ENCODE measurements at regions not wholly inside any gene's neighbourhood (a gene's known extent, or its start where the extent isn't known, plus 50 kb on each side); places are given as distances from the start of the nearest gene placed in this dataset.

DNA sequence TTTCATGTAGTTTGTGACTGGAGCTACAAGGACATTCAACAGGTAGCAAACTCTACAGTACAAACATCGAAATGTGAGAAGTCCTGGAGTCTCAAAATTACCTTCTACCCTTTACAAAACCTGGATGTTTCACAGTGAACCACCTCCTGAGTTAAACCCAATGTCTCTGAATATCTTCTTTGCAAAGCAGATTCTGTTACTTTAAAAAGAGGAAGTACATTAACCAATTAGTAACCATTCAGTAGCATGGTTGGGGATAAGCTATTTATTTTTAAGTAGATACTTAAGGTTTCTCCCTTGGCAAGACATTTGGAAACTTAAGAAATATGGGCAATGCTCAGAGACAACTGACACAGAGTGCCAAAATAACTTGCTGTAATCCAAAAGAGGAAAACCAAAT lies 371.9 kb upstream of the NWD2 start:
- 66 to 68% (median 68%) methylated on average over 1 of the region's 1 CpG for WGBS, 3 donors
- H3K9me3 ChIP-seq, result no peaks in the 10 kb centered on the region
- intact Hi-C loops (cut with DNase I), result no loop called here
- no peak for DNase-seq
- TF ChIP-seq, protein P1, sequence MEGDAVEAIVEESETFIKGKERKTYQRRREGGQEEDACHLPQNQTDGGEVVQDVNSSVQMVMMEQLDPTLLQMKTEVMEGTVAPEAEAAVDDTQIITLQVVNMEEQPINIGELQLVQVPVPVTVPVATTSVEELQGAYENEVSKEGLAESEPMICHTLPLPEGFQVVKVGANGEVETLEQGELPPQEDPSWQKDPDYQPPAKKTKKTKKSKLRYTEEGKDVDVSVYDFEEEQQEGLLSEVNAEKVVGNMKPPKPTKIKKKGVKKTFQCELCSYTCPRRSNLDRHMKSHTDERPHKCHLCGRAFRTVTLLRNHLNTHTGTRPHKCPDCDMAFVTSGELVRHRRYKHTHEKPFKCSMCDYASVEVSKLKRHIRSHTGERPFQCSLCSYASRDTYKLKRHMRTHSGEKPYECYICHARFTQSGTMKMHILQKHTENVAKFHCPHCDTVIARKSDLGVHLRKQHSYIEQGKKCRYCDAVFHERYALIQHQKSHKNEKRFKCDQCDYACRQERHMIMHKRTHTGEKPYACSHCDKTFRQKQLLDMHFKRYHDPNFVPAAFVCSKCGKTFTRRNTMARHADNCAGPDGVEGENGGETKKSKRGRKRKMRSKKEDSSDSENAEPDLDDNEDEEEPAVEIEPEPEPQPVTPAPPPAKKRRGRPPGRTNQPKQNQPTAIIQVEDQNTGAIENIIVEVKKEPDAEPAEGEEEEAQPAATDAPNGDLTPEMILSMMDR (IDR thresholded peaks at IDR 0.05), result no peak
- TF ChIP-seq EP300 (IDR thresholded peaks at IDR 0.05) (no peak), POLR2A (IDR thresholded peaks at IDR 0.05) (no peak)
- H3K36me3 ChIP-seq, result no peaks in the 10 kb centered on the region
- no peaks in the 10 kb centered on the region for H3K27me3 ChIP-seq
- no peak overlapping the region for H3K27ac ChIP-seq
- no peak overlapping the region for H3K4me3 ChIP-seq
- no peaks in the 10 kb centered on the region for H3K4me1 ChIP-seq (ENCODE audit: insufficient read depth)

DNA sequence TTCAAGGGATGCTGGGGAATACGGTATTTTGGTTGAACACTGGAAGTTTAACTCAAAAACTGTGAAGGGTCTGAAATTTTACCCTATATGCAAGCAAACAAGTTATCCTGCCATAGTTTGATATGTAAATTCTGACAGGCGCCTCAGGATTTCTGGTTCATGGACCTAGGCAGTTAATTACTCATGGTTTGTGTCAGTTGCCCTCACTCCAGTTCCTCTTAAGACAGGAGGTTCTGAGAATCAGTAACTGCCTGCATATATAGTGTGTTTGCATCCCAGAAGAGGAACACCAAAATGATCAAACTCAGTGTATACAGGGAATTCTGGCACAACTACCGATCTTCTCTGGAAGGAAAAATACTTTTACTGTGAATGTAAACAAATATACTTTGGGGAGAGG lies 360.4 kb upstream of the NWD2 start:
- DNase-seq, result no peak
- intact Hi-C loops (cut with DNase I), result no loop called here
- TF ChIP-seq, protein P1 (IDR thresholded peaks at IDR 0.05), result no peak
- no peak for TF ChIP-seq POLR2A (IDR thresholded peaks at IDR 0.05)
- no peak for TF ChIP-seq EP300 (IDR thresholded peaks at IDR 0.05)
- Histone ChIP-seq H3K4me3 (no peak overlapping the region), H3K27me3 (no peaks in the 10 kb centered on the region), H3K36me3 (no peaks in the 10 kb centered on the region), H3K27ac (no peak overlapping the region), H3K9me3 (no peaks in the 10 kb centered on the region), H3K4me1 (ENCODE audit: insufficient read depth) (no peaks in the 10 kb centered on the region)
- 69 to 79% (median 77%) methylated on average over 3 of the region's 3 CpGs for WGBS, 3 donors

DNA sequence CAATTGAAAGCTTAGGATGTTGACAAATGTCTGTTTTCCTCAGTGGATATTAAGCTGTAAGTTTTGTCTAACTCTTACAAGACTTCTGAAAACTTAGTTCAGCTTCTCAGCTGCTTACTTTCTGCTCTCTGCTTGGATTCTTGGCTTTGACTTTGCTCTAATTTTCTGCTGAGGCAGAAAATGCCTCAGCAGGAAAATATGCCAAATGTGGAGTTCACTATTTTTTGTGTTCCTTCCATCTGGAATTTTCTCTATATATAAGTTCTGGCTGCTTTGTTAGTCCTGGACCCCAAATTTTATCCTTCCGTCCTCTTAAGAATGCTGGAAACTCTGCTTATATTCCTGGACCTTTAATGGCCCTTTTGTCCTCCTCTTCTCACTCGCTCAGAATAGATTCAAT lies 352.6 kb upstream of the NWD2 start:
- no peaks in the 10 kb centered on the region for H3K36me3 ChIP-seq
- no peak for TF ChIP-seq EP300 (IDR thresholded peaks at IDR 0.05)
- TF ChIP-seq, protein P1 (IDR thresholded peaks at IDR 0.05), result no peak
- no peak for TF ChIP-seq POLR2A (IDR thresholded peaks at IDR 0.05)
- H3K27ac ChIP-seq, result no peak overlapping the region
- no peaks in the 10 kb centered on the region for H3K27me3 ChIP-seq
- no peak overlapping the region for H3K4me3 ChIP-seq
- H3K4me1 ChIP-seq (ENCODE audit: insufficient read depth), result no peaks in the 10 kb centered on the region
- no peak for DNase-seq
- intact Hi-C loops (cut with DNase I), result no loop called here
- WGBS, 3 donors, result 29 to 50% (median 39%) methylated on average over 2 of the region's 2 CpGs
- no peaks in the 10 kb centered on the region for H3K9me3 ChIP-seq

DNA sequence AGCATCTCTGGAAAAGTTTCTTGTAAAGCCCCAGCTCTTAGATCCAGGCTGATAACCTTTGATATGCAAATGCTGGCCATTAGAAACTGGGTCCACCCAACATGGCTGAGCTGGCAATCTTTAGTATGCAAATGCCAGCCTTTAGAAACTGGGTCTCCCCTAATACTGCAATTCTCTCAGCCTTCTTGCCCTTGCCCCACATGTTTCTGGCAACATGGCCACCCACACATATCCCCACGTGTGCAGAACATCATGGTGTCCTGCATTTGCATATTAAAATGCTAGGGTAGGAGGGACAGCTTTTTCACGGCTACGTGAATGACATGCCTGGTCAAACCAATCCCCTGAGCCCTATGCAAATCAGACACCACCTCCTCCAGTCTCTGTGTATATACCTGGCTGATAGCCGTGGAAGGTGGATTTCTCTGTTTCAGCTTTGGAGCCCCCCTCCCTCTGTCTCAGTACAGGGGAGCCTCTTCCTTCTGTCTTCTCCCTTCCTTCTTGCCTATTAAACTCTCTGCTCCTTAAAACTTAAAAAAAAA lies 344.0 kb upstream of the NWD2 start:
- Histone ChIP-seq H3K9me3 (no peaks in the 10 kb centered on the region), H3K27ac (no peak overlapping the region), H3K27me3 (no peaks in the 10 kb centered on the region), H3K4me3 (no peak overlapping the region), H3K36me3 (no peaks in the 10 kb centered on the region), H3K4me1 (ENCODE audit: insufficient read depth) (no peaks in the 10 kb centered on the region)
- intact Hi-C loops (cut with DNase I), result no loop called here
- DNase-seq, result no peak
- TF ChIP-seq EP300 (IDR thresholded peaks at IDR 0.05) (no peak), POLR2A (IDR thresholded peaks at IDR 0.05) (no peak)
- TF ChIP-seq, protein P1 (IDR thresholded peaks at IDR 0.05), result no peak
- 80 to 92% (median 85%) methylated on average over 4 of the region's 4 CpGs for WGBS, 3 donors

Data from ovary (tissue), 7 donors.